ENCODE measurements at regions not wholly inside any gene's neighbourhood (a gene's known extent, or its start where the extent isn't known, plus 50 kb on each side); places are given as distances from the start of the nearest gene placed in this dataset.

- TF ChIP-seq CTCF (conservative IDR thresholded peaks at IDR 0.05 in 1 of 2, IDR thresholded peaks at IDR 0.05 in 1 of 2; ENCODE audit: extremely low read depth in 1 of 2, insufficient read depth in 1 of 2, low read depth in 1 of 2, low read length in 2 of 2) = no peak
- no peak for TF ChIP-seq EZH2 (IDR thresholded peaks at IDR 0.05; ENCODE audit: borderline replicate concordance, low read length)
Observed at GRCh38 chr6:108742041-108742440, 106.2 kb upstream of the ARMC2 start.
